Left renal cortex interstitium (tissue), 4 donors: ENCODE measurements at regions not wholly inside any gene's neighbourhood (a gene's known extent, or its start where the extent isn't known, plus 50 kb on each side); places are given as distances from the start of the nearest gene placed in this dataset.
"Not testable (repeated sequence)": the region's sequence is repeated elsewhere in the genome, so short reads cannot be mapped to it uniquely, and the experiment has no call there.

Experiments used
- DNase-seq, 4 donors: peaks; one replicate each; pipeline ENCODE4 v3.0.0-alpha.2; 2013; ENCODE audit warnings: low read depth in 4 of 4, low spot score in 2 of 4, missing footprints in 1 of 4

- DNase-seq, result not testable (repeated sequence)
These were observed 193.5 kb downstream of the ADCYAP1 start for GRCh38 chr18:1097991-1098735.

- no peak for DNase-seq
These were observed 198.2 kb downstream of the ADCYAP1 start for GRCh38 chr18:1102848-1103247.

GRCh38 chr18:1103537-1103936 lies 198.9 kb downstream of the ADCYAP1 start:
- no peak for DNase-seq

GRCh38 chr18:1104181-1104881 lies 199.7 kb downstream of the ADCYAP1 start:
- no peak for DNase-seq

- DNase-seq, result no peak
These were observed 219.8 kb downstream of the ADCYAP1 start for GRCh38 chr18:1124495-1124894.

GRCh38 chr18:1133541-1133940 lies 228.9 kb downstream of the ADCYAP1 start:
- no peak for DNase-seq

- DNase-seq, result no peak
These were observed 243.1 kb downstream of the ADCYAP1 start for GRCh38 chr18:1147730-1148129.

- DNase-seq, result no peak
These were observed 245.0 kb downstream of the ADCYAP1 start for GRCh38 chr18:1149709-1150108.

- no peak for DNase-seq
These were observed 245.7 kb downstream of the ADCYAP1 start for GRCh38 chr18:1150344-1150743.

- not testable (repeated sequence) for DNase-seq
These were observed 248.3 kb downstream of the ADCYAP1 start for GRCh38 chr18:1152958-1153357.

GRCh38 chr18:1173593-1173992 lies 268.9 kb downstream of the ADCYAP1 start:
- DNase-seq, result no peak

- no peak for DNase-seq
These were observed 272.6 kb downstream of the ADCYAP1 start for GRCh38 chr18:1177232-1177631.

- no peak for DNase-seq
These were observed 286.7 kb downstream of the ADCYAP1 start for GRCh38 chr18:1191341-1191740.

GRCh38 chr18:1213126-1213525 lies 308.5 kb downstream of the ADCYAP1 start:
- DNase-seq, result no peak

- DNase-seq, result no peak
These were observed 318.2 kb downstream of the ADCYAP1 start for GRCh38 chr18:1222880-1223279.

GRCh38 chr18:1227025-1227424 lies 322.4 kb downstream of the ADCYAP1 start:
- no peak for DNase-seq

- no peak for DNase-seq
These were observed 325.0 kb downstream of the ADCYAP1 start for GRCh38 chr18:1229634-1230033.

- no peak for DNase-seq
These were observed 328.2 kb downstream of the ADCYAP1 start for GRCh38 chr18:1232867-1233266.

- DNase-seq, result no peak
These were observed 336.0 kb downstream of the ADCYAP1 start for GRCh38 chr18:1240701-1241100.

- no peak for DNase-seq
These were observed 339.9 kb downstream of the ADCYAP1 start for GRCh38 chr18:1244397-1245122.

- DNase-seq, result no peak
These were observed 342.2 kb downstream of the ADCYAP1 start for GRCh38 chr18:1246827-1247226.

- DNase-seq, result no peak
These were observed 347.9 kb downstream of the ADCYAP1 start for GRCh38 chr18:1252534-1252933.
